Stimulated activated memory B cell treated with anti-CD40 and anti-IgM and Interleukin-4, amounts not matched to agents 10 μg/mL and 1 μg/mL and 100 μg/mL, for 72 hours (primary cell): ENCODE measurements at regions not wholly inside any gene's neighbourhood (a gene's known extent, or its start where the extent isn't known, plus 50 kb on each side); places are given as distances from the start of the nearest gene placed in this dataset.
A peak's percentile ranks its signal among the peaks of the same experiment; 100 is the strongest.

Experiments used
- ATAC-seq: fragments of 150-1000 bp; cut with Tn5 transposase; 2 replicates; pipeline ENCODE4 v1.10.0; 2021
- H3K27ac Mint-ChIP-seq: one replicate; pipeline ENCODE4 v1.8.0; 2022; ENCODE audit warnings: mild to moderate bottlenecking, mixed read lengths
- H3K27me3 Mint-ChIP-seq: one replicate; pipeline ENCODE4 v1.8.0; 2022; ENCODE audit warnings: mixed read lengths
- H3K36me3 Mint-ChIP-seq: one replicate; pipeline ENCODE4 v1.8.0; 2022; ENCODE audit warnings: mixed read lengths
- H3K4me1 Mint-ChIP-seq: one replicate; pipeline ENCODE4 v1.8.0; 2022; ENCODE audit warnings: mixed read lengths
- H3K4me3 Mint-ChIP-seq: one replicate; pipeline ENCODE4 v1.8.0; 2022; ENCODE audit warnings: mild to moderate bottlenecking, moderate library complexity, mixed read lengths
- H3K9me3 Mint-ChIP-seq: one replicate; pipeline ENCODE4 v1.8.0; 2022; ENCODE audit warnings: mixed read lengths

- ATAC-seq: peak; percentile 87
- Mint-ChIP-seq H3K27ac (peak overlapping the region; percentile 59), H3K9me3 (peaks cover 9% of the 10 kb centered on the region), H3K4me3 (peak overlapping the region; percentile 10), H3K27me3 (no peaks in the 10 kb centered on the region), H3K36me3 (no peaks in the 10 kb centered on the region), H3K4me1 (peaks cover 13% of the 10 kb centered on the region)
Observed at GRCh38 chr2:149271575-149271974, 58.8 kb upstream of the LYPD6 start.

- H3K27ac Mint-ChIP-seq: no peak overlapping the region
- H3K27me3 Mint-ChIP-seq: no peaks in the 10 kb centered on the region
- no peak for ATAC-seq
Observed at GRCh38 chr2:149278161-149278871, 52.1 kb upstream of the LYPD6 start.

GRCh38 chr2:149278872-149279264 lies 51.5 kb upstream of the LYPD6 start:
- Mint-ChIP-seq H3K27ac (no peak overlapping the region), H3K36me3 (no peaks in the 10 kb centered on the region), H3K27me3 (no peaks in the 10 kb centered on the region), H3K9me3 (peaks cover 3% of the 10 kb centered on the region), H3K4me3 (no peak overlapping the region), H3K4me1 (peaks cover 5% of the 10 kb centered on the region)
- ATAC-seq: no peak

More at GRCh38 chr2:149278161-149278871, 52.1 kb upstream of the LYPD6 start:
- H3K9me3 Mint-ChIP-seq: peaks cover 3% of the 10 kb centered on the region
- peaks cover 5% of the 10 kb centered on the region for H3K4me1 Mint-ChIP-seq
- H3K4me3 Mint-ChIP-seq: no peak overlapping the region
- no peaks in the 10 kb centered on the region for H3K36me3 Mint-ChIP-seq
